Occipital lobe (tissue), 1 donor: ENCODE measurements at regions not wholly inside any gene's neighbourhood (a gene's known extent, or its start where the extent isn't known, plus 50 kb on each side); places are given as distances from the start of the nearest gene placed in this dataset.

ENCODE experiments used
- DNase-seq: peaks from one replicate; lab custom pipeline; 2025; lab: John Stamatoyannopoulos, UW

- DNase-seq = no peak
Measured at GRCh38 chr1:38430949-38431348, 384.4 kb upstream of the POU3F1 start.

GRCh38 chr1:38424677-38425076 lies 378.1 kb upstream of the POU3F1 start:
- DNase-seq = no peak

- DNase-seq = no peak
Measured at GRCh38 chr1:38420666-38421065, 374.1 kb upstream of the POU3F1 start.

- DNase-seq = no peak
Measured at GRCh38 chr1:38418195-38419030, 371.8 kb upstream of the POU3F1 start.

- DNase-seq = no peak
Measured at GRCh38 chr1:38403667-38404066, 357.1 kb upstream of the POU3F1 start.

GRCh38 chr1:38402230-38402815 lies 355.7 kb upstream of the POU3F1 start:
- DNase-seq = no peak

GRCh38 chr1:38396606-38397005 lies 350.0 kb upstream of the POU3F1 start:
- DNase-seq = no peak

GRCh38 chr1:38394303-38394702 lies 347.7 kb upstream of the POU3F1 start:
- DNase-seq = no peak

GRCh38 chr1:38392861-38393260 lies 346.3 kb upstream of the POU3F1 start:
- DNase-seq = no peak

- DNase-seq = no peak
Measured at GRCh38 chr1:38381256-38381655, 334.7 kb upstream of the POU3F1 start.

- no peak for DNase-seq
Measured at GRCh38 chr1:38376577-38376976, 330.0 kb upstream of the POU3F1 start.

GRCh38 chr1:38375035-38375434 lies 328.4 kb upstream of the POU3F1 start:
- no peak for DNase-seq

GRCh38 chr1:38371505-38371844 lies 324.9 kb upstream of the POU3F1 start:
- no peak for DNase-seq

- no peak for DNase-seq
Measured at GRCh38 chr1:38370716-38371504, 324.3 kb upstream of the POU3F1 start.

GRCh38 chr1:38365242-38365641 lies 318.6 kb upstream of the POU3F1 start:
- DNase-seq = no peak

- DNase-seq = no peak
Measured at GRCh38 chr1:38361566-38361965, 315.0 kb upstream of the POU3F1 start.

- DNase-seq = no peak
Measured at GRCh38 chr1:38360807-38361206, 314.2 kb upstream of the POU3F1 start.

- DNase-seq = no peak
Measured at GRCh38 chr1:38353956-38354355, 307.4 kb upstream of the POU3F1 start.

GRCh38 chr1:38352869-38353268 lies 306.3 kb upstream of the POU3F1 start:
- no peak for DNase-seq

GRCh38 chr1:38347446-38348175 lies 301.0 kb upstream of the POU3F1 start:
- no peak for DNase-seq

GRCh38 chr1:38344716-38345115 lies 298.1 kb upstream of the POU3F1 start:
- DNase-seq = no peak

- DNase-seq = no peak
Measured at GRCh38 chr1:38341694-38342093, 295.1 kb upstream of the POU3F1 start.
